Loucy (cell line): ENCODE measurements at regions not wholly inside any gene's neighbourhood (a gene's known extent, or its start where the extent isn't known, plus 50 kb on each side); places are given as distances from the start of the nearest gene placed in this dataset.

Source experiments
- H2AFZ ChIP-seq: fragments of 200-600 bp; sonication (generic); 2 replicates; pipeline ENCODE4 v1.6.0; 2016; ENCODE audit warnings: antibody characterized with exemption, mild to moderate bottlenecking, low read length, moderate library complexity
- H3F3A ChIP-seq: fragments of 200-600 bp; 2 replicates; pipeline ENCODE4 v1.6.0; 2016; ENCODE audit warnings: antibody characterized with exemption, low read depth, mild to moderate bottlenecking
- H3K27me3 ChIP-seq: fragments of 200-600 bp; sonication (generic); 2 replicates; pipeline ENCODE4 v1.6.1; 2014; ENCODE audit warnings: low read length, mild to moderate bottlenecking; ENCODE audit not compliant: insufficient read depth, poor library complexity, severe bottlenecking
- H3K36me3 ChIP-seq: fragments of 200-600 bp; sonication (generic); 2 replicates; pipeline ENCODE4 v1.6.1; 2016; ENCODE audit warnings: low read length; ENCODE audit not compliant: insufficient read depth
- H3K4me1 ChIP-seq: fragments of 200-600 bp; sonication (generic); 2 replicates; pipeline ENCODE4 v1.5.1; 2014; ENCODE audit warnings: low read length, mild to moderate bottlenecking; ENCODE audit not compliant: insufficient read depth, poor library complexity, severe bottlenecking
- H3K4me2 ChIP-seq: fragments of 200-600 bp; sonication (generic); 2 replicates; pipeline ENCODE4 v1.6.0; 2014; ENCODE audit warnings: antibody characterized with exemption, low read length, low read depth, mild to moderate bottlenecking; ENCODE audit not compliant: poor library complexity, severe bottlenecking
- H3K4me3 ChIP-seq: fragments of 200-600 bp; sonication (generic); 2 replicates; pipeline ENCODE4 v1.5.1; 2014; ENCODE audit warnings: low read length, mild to moderate bottlenecking, mixed read lengths; ENCODE audit not compliant: poor library complexity, severe bottlenecking
- H3K79me2 ChIP-seq: fragments of 200-600 bp; sonication (generic); 2 replicates; pipeline ENCODE4 v1.6.1; 2014; ENCODE audit warnings: low read length; ENCODE audit not compliant: insufficient read depth
- H3K9ac ChIP-seq: fragments of 200-600 bp; sonication (generic); 2 replicates; pipeline ENCODE4 v1.6.0; 2014; ENCODE audit warnings: mild to moderate bottlenecking, low read depth, low read length, moderate library complexity; ENCODE audit not compliant: poor library complexity, severe bottlenecking
- H3K9me2 ChIP-seq: fragments of 200-600 bp; sonication (generic); replicated peaks from 2 replicates; pipeline ENCODE4 v1.6.1; 2016; ENCODE audit warnings: low read depth, low read length, mixed read lengths
- H3K9me3 ChIP-seq: fragments of 200-600 bp; sonication (generic); 2 replicates; pipeline ENCODE4 v1.6.1; 2014; ENCODE audit warnings: mild to moderate bottlenecking, antibody characterized with exemption, low read length, low read depth; ENCODE audit not compliant: insufficient read depth
- H4K20me1 ChIP-seq: fragments of 200-600 bp; sonication (generic); 2 replicates; pipeline ENCODE4 v1.6.0; 2014; ENCODE audit warnings: antibody characterized with exemption, low read length, mild to moderate bottlenecking; ENCODE audit not compliant: insufficient read depth, poor library complexity, severe bottlenecking
- EZH2phosphoT487 ChIP-seq: fragments of 200-600 bp; IDR thresholded peaks from 2 replicates; pipeline ENCODE4 v1.6.1; 2018; ENCODE audit warnings: antibody characterized with exemption, mild to moderate bottlenecking, moderate library complexity, borderline replicate concordance
- TF ChIP-seq, protein P1 (sequence below): fragments of 200-600 bp; sonication (generic); conservative IDR thresholded peaks from 2 replicates; pipeline ENCODE4 v1.5.1; 2014; ENCODE audit warnings: mild to moderate bottlenecking, antibody characterized with exemption, low read length

DNA sequence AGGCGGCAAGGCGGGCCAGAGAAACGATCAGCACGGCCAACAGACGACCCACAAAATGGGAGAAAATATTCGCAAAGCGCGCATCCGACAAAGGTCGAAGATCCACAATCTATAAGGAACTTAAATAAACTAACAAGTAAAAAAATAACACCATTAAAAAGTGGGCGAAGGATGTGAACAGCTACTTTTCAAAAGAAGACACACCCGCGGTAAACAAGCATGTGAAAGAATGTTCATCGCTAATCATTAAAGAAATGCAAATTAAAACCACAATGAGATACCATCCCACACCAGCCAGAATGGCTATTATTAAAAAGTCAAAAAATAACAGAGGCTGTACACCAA, 117.8 kb upstream of the SIRPA start:
- Histone ChIP-seq H4K20me1 (no peaks in the 10 kb centered on the region), H2AFZ (peak overlapping the region; percentile 84; the same call in 1 of the 2 replicates), H3K9me2 (no peaks in the 10 kb centered on the region), H3K4me1 (peaks cover 12% of the 10 kb centered on the region), H3K27me3 (no peaks in the 10 kb centered on the region), H3K9me3 (no peaks in the 10 kb centered on the region), H3K4me3 (peak overlapping the region; percentile 80), H3K4me2 (peak overlapping the region; percentile 88), H3K9ac (peak overlapping the region; percentile 80), H3K36me3 (no peaks in the 10 kb centered on the region), H3K79me2 (no peaks in the 10 kb centered on the region), H3F3A (no peaks in the 10 kb centered on the region)
- TF ChIP-seq, protein P1, sequence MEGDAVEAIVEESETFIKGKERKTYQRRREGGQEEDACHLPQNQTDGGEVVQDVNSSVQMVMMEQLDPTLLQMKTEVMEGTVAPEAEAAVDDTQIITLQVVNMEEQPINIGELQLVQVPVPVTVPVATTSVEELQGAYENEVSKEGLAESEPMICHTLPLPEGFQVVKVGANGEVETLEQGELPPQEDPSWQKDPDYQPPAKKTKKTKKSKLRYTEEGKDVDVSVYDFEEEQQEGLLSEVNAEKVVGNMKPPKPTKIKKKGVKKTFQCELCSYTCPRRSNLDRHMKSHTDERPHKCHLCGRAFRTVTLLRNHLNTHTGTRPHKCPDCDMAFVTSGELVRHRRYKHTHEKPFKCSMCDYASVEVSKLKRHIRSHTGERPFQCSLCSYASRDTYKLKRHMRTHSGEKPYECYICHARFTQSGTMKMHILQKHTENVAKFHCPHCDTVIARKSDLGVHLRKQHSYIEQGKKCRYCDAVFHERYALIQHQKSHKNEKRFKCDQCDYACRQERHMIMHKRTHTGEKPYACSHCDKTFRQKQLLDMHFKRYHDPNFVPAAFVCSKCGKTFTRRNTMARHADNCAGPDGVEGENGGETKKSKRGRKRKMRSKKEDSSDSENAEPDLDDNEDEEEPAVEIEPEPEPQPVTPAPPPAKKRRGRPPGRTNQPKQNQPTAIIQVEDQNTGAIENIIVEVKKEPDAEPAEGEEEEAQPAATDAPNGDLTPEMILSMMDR: no peak

- peak overlapping the region; percentile 88 for H3K4me2 ChIP-seq
- H4K20me1 ChIP-seq: no peaks in the 10 kb centered on the region
- peak overlapping the region; percentile 80 for H3K4me3 ChIP-seq
- H3K9me3 ChIP-seq: no peaks in the 10 kb centered on the region
- TF ChIP-seq, protein P1: peak; percentile 74
- no peak for TF ChIP-seq EZH2phosphoT487
- no peaks in the 10 kb centered on the region for H3K9me2 ChIP-seq
- peak overlapping the region; percentile 80 for H3K9ac ChIP-seq
- H3K4me1 ChIP-seq: peaks cover 12% of the 10 kb centered on the region
- peak overlapping the region; percentile 84 for H2AFZ ChIP-seq
- no peaks in the 10 kb centered on the region for H3K27me3 ChIP-seq
- H3K36me3 ChIP-seq: no peaks in the 10 kb centered on the region
- H3F3A ChIP-seq: no peaks in the 10 kb centered on the region
- no peaks in the 10 kb centered on the region for H3K79me2 ChIP-seq
These were observed 118.3 kb upstream of the SIRPA start for GRCh38 chr20:1776681-1777475.

- Histone ChIP-seq H4K20me1 (no peaks in the 10 kb centered on the region), H3F3A (no peaks in the 10 kb centered on the region), H3K9me3 (no peaks in the 10 kb centered on the region), H3K4me3 (no peak overlapping the region), H3K27me3 (no peaks in the 10 kb centered on the region), H3K4me2 (no peak overlapping the region), H2AFZ (no peak overlapping the region), H3K36me3 (no peaks in the 10 kb centered on the region), H3K79me2 (no peaks in the 10 kb centered on the region), H3K4me1 (peaks cover 12% of the 10 kb centered on the region), H3K9ac (no peak overlapping the region), H3K9me2 (no peaks in the 10 kb centered on the region)
- TF ChIP-seq, protein P1: no peak
- no peak for TF ChIP-seq EZH2phosphoT487
These were observed 117.5 kb upstream of the SIRPG start for GRCh38 chr20:1775117-1775516.
